K562 (cell line): ENCODE measurements at regions not wholly inside any gene's neighbourhood (a gene's known extent, or its start where the extent isn't known, plus 50 kb on each side); places are given as distances from the start of the nearest gene placed in this dataset.

Experiments
- EGR1 ChIP-seq: fragments of 450-650 bp; conservative IDR thresholded peaks from 2 replicates; pipeline ENCODE4 v1.6.1; 2017; ENCODE audit warnings: mild to moderate bottlenecking
- TF ChIP-seq, protein P1 (sequence below), 3 experiments: IDR thresholded peaks in 2 of 3; conservative IDR thresholded peaks in 1 of 3; 2 replicates each; pipeline ENCODE4 v1.5.1; 2011 to 2012; ENCODE audit warnings: low read length in 3 of 3, mild to moderate bottlenecking in 3 of 3, control low read depth in 2 of 3, improper control_type of control experiment in 1 of 3, inconsistent platforms in 1 of 3, low read depth in 1 of 3, mixed read lengths in 1 of 3, moderate library complexity in 1 of 3; ENCODE audit not compliant: insufficient read depth in 2 of 3

DNA sequence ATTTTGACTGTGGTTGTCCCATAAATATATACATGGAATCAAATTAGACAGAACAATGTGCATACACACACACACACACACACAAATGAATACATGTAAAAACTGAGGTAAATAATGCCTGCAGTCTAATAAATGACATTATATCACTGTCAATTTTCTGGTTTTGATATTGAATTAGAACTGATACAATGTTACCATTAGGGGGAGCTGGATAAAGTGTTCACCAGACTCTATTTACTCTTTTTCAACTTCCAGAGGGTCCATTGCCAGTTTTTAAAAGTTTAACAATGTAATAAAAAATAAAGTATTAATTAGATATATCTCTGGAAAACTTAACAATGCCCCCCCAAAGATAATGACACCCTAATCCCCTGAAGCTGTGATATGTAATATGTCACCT is 1666.8 kb upstream of the TMEFF2 start:
- TF ChIP-seq, protein P1, sequence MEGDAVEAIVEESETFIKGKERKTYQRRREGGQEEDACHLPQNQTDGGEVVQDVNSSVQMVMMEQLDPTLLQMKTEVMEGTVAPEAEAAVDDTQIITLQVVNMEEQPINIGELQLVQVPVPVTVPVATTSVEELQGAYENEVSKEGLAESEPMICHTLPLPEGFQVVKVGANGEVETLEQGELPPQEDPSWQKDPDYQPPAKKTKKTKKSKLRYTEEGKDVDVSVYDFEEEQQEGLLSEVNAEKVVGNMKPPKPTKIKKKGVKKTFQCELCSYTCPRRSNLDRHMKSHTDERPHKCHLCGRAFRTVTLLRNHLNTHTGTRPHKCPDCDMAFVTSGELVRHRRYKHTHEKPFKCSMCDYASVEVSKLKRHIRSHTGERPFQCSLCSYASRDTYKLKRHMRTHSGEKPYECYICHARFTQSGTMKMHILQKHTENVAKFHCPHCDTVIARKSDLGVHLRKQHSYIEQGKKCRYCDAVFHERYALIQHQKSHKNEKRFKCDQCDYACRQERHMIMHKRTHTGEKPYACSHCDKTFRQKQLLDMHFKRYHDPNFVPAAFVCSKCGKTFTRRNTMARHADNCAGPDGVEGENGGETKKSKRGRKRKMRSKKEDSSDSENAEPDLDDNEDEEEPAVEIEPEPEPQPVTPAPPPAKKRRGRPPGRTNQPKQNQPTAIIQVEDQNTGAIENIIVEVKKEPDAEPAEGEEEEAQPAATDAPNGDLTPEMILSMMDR (IDR thresholded peaks at IDR 0.05 in 2 of 3, conservative IDR thresholded peaks at IDR 0.05 in 1 of 3; ENCODE audit: insufficient read depth in 2 of 3, low read depth in 1 of 3, low read length in 3 of 3), result no peak
- TF ChIP-seq EGR1, result no peak
